ENCODE measurements at regions not wholly inside any gene's neighbourhood (a gene's known extent, or its start where the extent isn't known, plus 50 kb on each side); places are given as distances from the start of the nearest gene placed in this dataset.

GRCh38 chr6:141208101-141208500, 924.6 kb upstream of the GJE1 start:
- no peak for TF ChIP-seq CTCF (IDR thresholded peaks at IDR 0.05)
- TF ChIP-seq POLR2A (IDR thresholded peaks at IDR 0.05), result no peak

All from Peyer's patch (tissue), 4 donors.